A673 (cell line): ENCODE measurements at regions not wholly inside any gene's neighbourhood (a gene's known extent, or its start where the extent isn't known, plus 50 kb on each side); places are given as distances from the start of the nearest gene placed in this dataset.

Experiments
- BruUV-seq: library from RNA; stranded (reverse); fragments of 400-500 nt; replicated peaks from 2 replicates; lab custom pipeline; 2021; lab: Mats Ljungman, UMichigan
- CTCF ChIA-PET: fragments of 300-600 bp; sonication (Branson Sonifier 250); formaldehyde crosslinking; loops from one replicate; lab custom pipeline; 2022; ENCODE audit warnings: antibody characterized with exemption; lab: Charles Lee
- POLR2A ChIA-PET: fragments of 300-600 bp; sonication (Branson Sonifier 250); formaldehyde crosslinking; loops from one replicate; lab custom pipeline; 2022; ENCODE audit warnings: antibody characterized with exemption; ENCODE audit not compliant: low non-redundant PET; lab: Charles Lee
- DNase-seq: peaks from one replicate; pipeline ENCODE4 v3.0.0-alpha.2; 2015; ENCODE audit warnings: low spot score
- H3K27ac ChIP-seq: fragments of 200-600 bp; sonication (generic); 2 replicates; pipeline ENCODE4 v1.5.1; 2016; ENCODE audit warnings: mixed run types, low read depth, mild to moderate bottlenecking, mixed read lengths, antibody characterized with exemption, low read length; ENCODE audit not compliant: poor library complexity, severe bottlenecking
- H3K27me3 ChIP-seq: fragments of 200-600 bp; sonication (generic); replicated peaks from 2 replicates; pipeline ENCODE4 v1.6.1; 2017; ENCODE audit warnings: mixed run types, low read depth, mild to moderate bottlenecking, mixed read lengths, antibody characterized with exemption, low read length; ENCODE audit not compliant: insufficient read depth, poor library complexity
- H3K36me3 ChIP-seq: fragments of 200-600 bp; sonication (generic); 2 replicates; pipeline ENCODE4 v1.6.1; 2016; ENCODE audit warnings: mixed run types, mild to moderate bottlenecking, mixed read lengths, antibody characterized with exemption, low read length; ENCODE audit not compliant: insufficient read depth, poor library complexity, severe bottlenecking
- H3K4me1 ChIP-seq: fragments of 200-600 bp; sonication (generic); 2 replicates; pipeline ENCODE4 v1.6.1; 2017; ENCODE audit warnings: mixed run types, mild to moderate bottlenecking, mixed read lengths, antibody characterized with exemption, low read length; ENCODE audit not compliant: insufficient read depth, poor library complexity, severe bottlenecking
- H3K4me3 ChIP-seq: fragments of 200-600 bp; sonication (generic); 2 replicates; pipeline ENCODE4 v1.5.1; 2016; ENCODE audit warnings: low read depth, mixed run types, mild to moderate bottlenecking, mixed read lengths, low read length; ENCODE audit not compliant: poor library complexity, severe bottlenecking
- H3K9me3 ChIP-seq: fragments of 200-600 bp; sonication (generic); 2 replicates; pipeline ENCODE4 v1.6.1; 2016; ENCODE audit warnings: mixed run types, low read depth, mild to moderate bottlenecking, mixed read lengths, antibody characterized with exemption, low read length; ENCODE audit not compliant: poor library complexity, severe bottlenecking
- CTCF ChIP-seq: fragments of 300-800, 200-600 bp; sonication (generic); conservative IDR thresholded peaks from 2 replicates; pipeline ENCODE4 v1.5.1; 2017; ENCODE audit warnings: low read depth, mild to moderate bottlenecking, antibody characterized with exemption, low read length, moderate library complexity, mixed read lengths
- EZH2 ChIP-seq: fragments of 200-600 bp; sonication (generic); IDR thresholded peaks from 2 replicates; pipeline ENCODE4 v1.6.1; 2017; ENCODE audit warnings: borderline replicate concordance, low read depth, mild to moderate bottlenecking, mixed read lengths, antibody characterized with exemption, low read length; ENCODE audit not compliant: poor library complexity, severe bottlenecking
- intact Hi-C: fragments of 100-400 bp; cut with micrococcal nuclease; formaldehyde crosslinking; loops from one replicate; pipeline ENCODE4 v1.10.0; 2022; ENCODE audit not compliant: unreplicated experiment

GRCh38 chr3:107450254-107450893 lies 72.4 kb upstream of the BBX start:
- Histone ChIP-seq H3K4me1 (no peaks in the 10 kb centered on the region), H3K4me3 (no peak overlapping the region), H3K36me3 (no peaks in the 10 kb centered on the region), H3K27ac (no peak overlapping the region), H3K27me3 (no peaks in the 10 kb centered on the region), H3K9me3 (no peaks in the 10 kb centered on the region)
- TF ChIP-seq CTCF (no peak), EZH2 (no peak)
- DNase-seq: no peak
- no TSS peak for BruUV-seq
- intact Hi-C loops: no loop called here
- ChIA-PET CTCF (no interaction called here), POLR2A (no interaction called here)

GRCh38 chr3:107452436-107452835 lies 70.3 kb upstream of the BBX start:
- TF ChIP-seq CTCF: no peak
- no peak for TF ChIP-seq EZH2
- Histone ChIP-seq H3K36me3 (no peaks in the 10 kb centered on the region), H3K27me3 (no peaks in the 10 kb centered on the region), H3K27ac (no peak overlapping the region), H3K9me3 (no peaks in the 10 kb centered on the region), H3K4me1 (no peaks in the 10 kb centered on the region), H3K4me3 (no peak overlapping the region)
- BruUV-seq: no TSS peak
- no peak for DNase-seq
- intact Hi-C loops: no loop called here
- POLR2A ChIA-PET: no interaction called here
- CTCF ChIA-PET: no interaction called here

GRCh38 chr3:107453504-107453903 lies 69.3 kb upstream of the BBX start:
- POLR2A ChIA-PET: no interaction called here
- no TSS peak for BruUV-seq
- intact Hi-C loops: no loop called here

More at GRCh38 chr3:107453504-107453903, 69.3 kb upstream of the BBX start:
- Histone ChIP-seq H3K4me1 (no peaks in the 10 kb centered on the region), H3K27me3 (no peaks in the 10 kb centered on the region), H3K36me3 (no peaks in the 10 kb centered on the region), H3K4me3 (no peak overlapping the region), H3K9me3 (no peaks in the 10 kb centered on the region), H3K27ac (no peak overlapping the region)
- CTCF ChIA-PET: no interaction called here
- TF ChIP-seq EZH2 (no peak), CTCF (no peak)
- no peak for DNase-seq
